ENCODE measurements at regions not wholly inside any gene's neighbourhood (a gene's known extent, or its start where the extent isn't known, plus 50 kb on each side); places are given as distances from the start of the nearest gene placed in this dataset.
"Not testable (repeated sequence)": the region's sequence is repeated elsewhere in the genome, so short reads cannot be mapped to it uniquely, and the experiment has no call there.

DNA sequence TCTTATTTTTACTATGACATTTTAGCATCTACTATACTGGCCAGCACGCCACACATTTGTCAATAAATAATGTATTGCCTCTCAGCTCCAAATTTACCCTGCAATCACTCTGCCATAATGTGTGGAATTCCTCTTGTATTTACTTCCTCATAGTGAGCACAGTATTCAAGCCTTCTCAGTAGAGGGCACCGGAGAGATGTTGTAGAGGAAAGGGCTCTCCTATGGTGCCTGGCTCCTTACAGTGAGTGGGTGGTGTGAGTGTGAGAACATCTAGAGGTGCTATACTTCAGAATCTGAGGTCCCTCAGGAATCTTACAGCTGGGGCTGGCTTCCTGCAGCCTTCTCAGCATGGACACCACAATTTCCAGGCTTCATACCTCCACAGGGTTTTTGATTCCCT lies 2334.2 kb upstream of the PCDH20 start:
- H4K91ac ChIP-seq (ENCODE audit: low read depth, low read length); H2AFZ ChIP-seq (ENCODE audit: insufficient read depth, low read length, poor library complexity); H3K14ac ChIP-seq (ENCODE audit: low read length); DNase-seq; H3K27me3 ChIP-seq (ENCODE audit: insufficient read depth, low read length); H4K12ac ChIP-seq (ENCODE audit: low read depth, low read length); H3K4me2 ChIP-seq (ENCODE audit: low read length); H2AK5ac ChIP-seq (ENCODE audit: low read length); H2BK12ac ChIP-seq (ENCODE audit: low read length); H3K4ac ChIP-seq (ENCODE audit: low read depth, low read length); H3K79me2 ChIP-seq (ENCODE audit: control insufficient read depth, insufficient read depth, low read length, poor library complexity); H3K4me3 ChIP-seq (ENCODE audit: low read depth, low read length); H4K8ac ChIP-seq (ENCODE audit: low read depth, low read length); H3K9me3 ChIP-seq (ENCODE audit: insufficient read depth, low read depth, low read length); H3K36me3 ChIP-seq (ENCODE audit: control insufficient read depth in 1 of 2, insufficient read depth in 2 of 2, low read length in 2 of 2); H3K79me1 ChIP-seq (ENCODE audit: low read length); H3K9ac ChIP-seq (ENCODE audit: low read length); H3K23ac ChIP-seq (ENCODE audit: low read length); H2BK5ac ChIP-seq (ENCODE audit: low read depth, low read length, poor library complexity); H3K4me1 ChIP-seq (ENCODE audit: control insufficient read depth in 1 of 2, insufficient read depth in 2 of 2, low read length in 2 of 2); H3K27ac ChIP-seq (ENCODE audit: low read depth, low read length); H3K18ac ChIP-seq (ENCODE audit: low read length); H2BK120ac ChIP-seq (ENCODE audit: insufficient read depth, low read length, poor library complexity): not testable (repeated sequence)
- no CpG with 5 or more reads among the region's 2 CpGs for WGBS (ENCODE audit: extremely low coverage, insufficient coverage, insufficient read length)

DNA sequence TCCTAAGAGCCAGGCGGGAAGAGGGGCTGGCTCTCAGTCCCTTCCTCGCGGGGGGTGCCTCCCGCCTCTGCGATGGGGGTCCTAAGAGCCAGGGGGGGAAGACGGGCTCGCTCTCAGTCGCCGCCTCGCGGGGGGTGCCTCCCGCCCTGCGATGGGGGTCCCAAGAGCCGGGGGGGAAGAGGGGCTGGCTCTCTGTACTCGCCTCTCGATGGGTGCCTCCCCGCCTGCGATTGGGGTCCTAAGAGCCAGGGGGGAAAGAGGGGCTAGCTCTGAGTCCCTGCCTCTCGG lies 2326.1 kb upstream of the PCDH20 start:
- H3K36me3 ChIP-seq (ENCODE audit: control insufficient read depth in 1 of 2, insufficient read depth in 2 of 2, low read length in 2 of 2); H3K4me1 ChIP-seq (ENCODE audit: control insufficient read depth in 1 of 2, insufficient read depth in 2 of 2, low read length in 2 of 2); H3K4ac ChIP-seq (ENCODE audit: low read depth, low read length); H2AK5ac ChIP-seq (ENCODE audit: low read length); H3K9me3 ChIP-seq (ENCODE audit: insufficient read depth, low read depth, low read length); H3K79me2 ChIP-seq (ENCODE audit: control insufficient read depth, insufficient read depth, low read length, poor library complexity); H3K27ac ChIP-seq (ENCODE audit: low read depth, low read length); H4K8ac ChIP-seq (ENCODE audit: low read depth, low read length); H2BK5ac ChIP-seq (ENCODE audit: low read depth, low read length, poor library complexity); H3K9ac ChIP-seq (ENCODE audit: low read length); H3K27me3 ChIP-seq (ENCODE audit: insufficient read depth, low read length); DNase-seq; H4K12ac ChIP-seq (ENCODE audit: low read depth, low read length); H3K4me3 ChIP-seq (ENCODE audit: low read depth, low read length); H3K4me2 ChIP-seq (ENCODE audit: low read length); H3K79me1 ChIP-seq (ENCODE audit: low read length); H4K91ac ChIP-seq (ENCODE audit: low read depth, low read length); H2BK120ac ChIP-seq (ENCODE audit: insufficient read depth, low read length, poor library complexity); H3K14ac ChIP-seq (ENCODE audit: low read length); H2BK12ac ChIP-seq (ENCODE audit: low read length); H3K23ac ChIP-seq (ENCODE audit: low read length); H3K18ac ChIP-seq (ENCODE audit: low read length); H2AFZ ChIP-seq (ENCODE audit: insufficient read depth, low read length, poor library complexity): not testable (repeated sequence)
- WGBS (ENCODE audit: extremely low coverage, insufficient coverage, insufficient read length) = no CpG with 5 or more reads among the region's 19 CpGs

DNA sequence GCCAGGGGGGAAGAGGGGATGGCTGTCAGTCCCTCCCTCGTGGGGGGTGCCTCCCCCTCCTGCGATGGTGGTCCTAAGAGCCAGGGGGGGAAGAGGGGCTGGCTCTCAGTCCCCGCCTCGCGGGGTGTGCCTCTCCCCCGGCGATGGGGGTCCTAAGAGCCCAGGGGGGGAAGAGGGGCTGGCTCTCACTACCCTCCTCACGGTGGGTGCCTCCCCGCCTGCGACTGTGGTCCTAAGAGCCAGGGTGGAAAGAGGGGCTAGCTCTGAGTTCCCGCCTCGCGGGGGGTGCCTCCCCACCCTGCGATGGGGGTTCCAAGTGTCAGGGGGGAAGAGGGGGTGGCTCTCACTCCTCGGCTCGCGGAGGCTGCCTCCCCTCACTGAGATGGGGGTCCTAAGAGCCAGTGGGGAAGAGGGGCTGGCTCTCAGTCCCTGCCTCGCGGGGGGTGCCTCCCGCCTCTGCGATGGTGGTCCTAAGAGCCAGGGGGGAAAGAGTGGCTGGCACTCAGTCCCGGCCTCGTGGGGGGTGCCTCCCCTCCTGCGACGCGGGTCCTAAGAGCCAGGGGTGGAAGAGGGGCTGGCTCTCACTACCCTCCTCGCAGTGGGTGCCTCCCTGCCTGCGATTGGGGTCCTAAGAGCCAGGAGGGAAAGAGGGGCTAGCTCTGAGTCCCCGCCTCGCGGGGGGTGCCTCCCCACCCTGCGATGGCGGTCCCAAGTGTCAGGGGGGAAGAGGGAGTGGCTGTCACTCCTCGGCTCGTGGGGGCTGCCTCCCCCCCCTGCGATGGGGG lies 2325.6 kb upstream of the PCDH20 start:
- no CpG with 5 or more reads among the region's 36 CpGs for WGBS (ENCODE audit: extremely low coverage, insufficient coverage, insufficient read length)
- Histone ChIP-seq H2AK5ac (ENCODE audit: low read length) (no peak overlapping the region), H4K12ac (ENCODE audit: low read depth, low read length) (no peak overlapping the region), H2AFZ (ENCODE audit: insufficient read depth, low read length, poor library complexity) (no peak overlapping the region), H3K4me3 (ENCODE audit: low read depth, low read length) (no peak overlapping the region), H3K36me3 (ENCODE audit: control insufficient read depth in 1 of 2, insufficient read depth in 2 of 2, low read length in 2 of 2) (no peaks in the 10 kb centered on the region), H4K8ac (ENCODE audit: low read depth, low read length) (no peak overlapping the region), H2BK5ac (ENCODE audit: low read depth, low read length, poor library complexity) (no peak overlapping the region), H3K79me2 (ENCODE audit: control insufficient read depth, insufficient read depth, low read length, poor library complexity) (no peaks in the 10 kb centered on the region), H3K4me2 (ENCODE audit: low read length) (no peak overlapping the region), H3K9me3 (ENCODE audit: insufficient read depth, low read depth, low read length) (no peaks in the 10 kb centered on the region), H2BK12ac (ENCODE audit: low read length) (no peak overlapping the region), H3K23ac (ENCODE audit: low read length) (no peak overlapping the region), H3K4ac (ENCODE audit: low read depth, low read length) (no peak overlapping the region), H2BK120ac (ENCODE audit: insufficient read depth, low read length, poor library complexity) (no peak overlapping the region), H3K27ac (ENCODE audit: low read depth, low read length) (no peak overlapping the region), H3K27me3 (ENCODE audit: insufficient read depth, low read length) (no peaks in the 10 kb centered on the region), H3K9ac (ENCODE audit: low read length) (no peak overlapping the region), H3K79me1 (ENCODE audit: low read length) (no peaks in the 10 kb centered on the region), H3K4me1 (ENCODE audit: control insufficient read depth in 1 of 2, insufficient read depth in 2 of 2, low read length in 2 of 2) (no peaks in the 10 kb centered on the region), H3K14ac (ENCODE audit: low read length) (no peak overlapping the region), H3K18ac (ENCODE audit: low read length) (no peak overlapping the region), H4K91ac (ENCODE audit: low read depth, low read length) (no peak overlapping the region)
- DNase-seq = no peak

DNA sequence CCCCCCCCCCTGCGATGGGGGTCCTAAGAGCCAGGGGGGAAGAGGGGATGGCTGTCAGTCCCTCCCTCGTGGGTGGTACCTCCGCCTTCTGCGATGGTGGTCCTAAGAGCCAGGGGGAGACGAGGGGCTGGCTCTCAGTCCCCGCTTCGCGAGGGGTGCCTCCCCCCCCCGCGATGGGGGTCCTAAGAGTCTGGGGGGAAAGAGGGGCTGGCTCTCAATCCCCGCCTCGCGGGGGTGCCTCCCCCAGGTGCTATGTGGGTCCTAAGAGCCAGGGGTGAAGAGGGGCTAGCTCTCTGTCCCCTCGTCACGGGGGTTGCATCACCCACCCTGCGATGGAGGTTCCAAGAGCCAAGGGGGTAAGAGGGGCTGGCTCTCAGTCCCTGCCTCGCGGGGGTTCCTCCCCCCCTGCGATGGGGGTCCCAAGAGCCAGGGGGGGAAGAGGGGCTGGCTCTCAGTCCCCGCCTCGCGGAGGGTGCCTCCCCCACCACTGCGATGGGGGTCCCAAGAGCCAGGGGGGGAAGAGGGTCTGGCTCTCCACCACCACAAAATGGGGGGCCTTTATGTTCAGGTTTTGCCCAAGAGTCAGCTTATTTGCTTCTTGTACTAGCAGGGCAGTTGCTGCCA lies 2323.6 kb upstream of the PCDH20 start:
- H4K91ac ChIP-seq (ENCODE audit: low read depth, low read length); H3K4me2 ChIP-seq (ENCODE audit: low read length); H3K9ac ChIP-seq (ENCODE audit: low read length); H3K36me3 ChIP-seq (ENCODE audit: control insufficient read depth in 1 of 2, insufficient read depth in 2 of 2, low read length in 2 of 2); H3K14ac ChIP-seq (ENCODE audit: low read length); H3K23ac ChIP-seq (ENCODE audit: low read length); DNase-seq; H3K79me1 ChIP-seq (ENCODE audit: low read length); H2BK120ac ChIP-seq (ENCODE audit: insufficient read depth, low read length, poor library complexity); H3K4me1 ChIP-seq (ENCODE audit: control insufficient read depth in 1 of 2, insufficient read depth in 2 of 2, low read length in 2 of 2); H4K12ac ChIP-seq (ENCODE audit: low read depth, low read length); H3K79me2 ChIP-seq (ENCODE audit: control insufficient read depth, insufficient read depth, low read length, poor library complexity); H2AFZ ChIP-seq (ENCODE audit: insufficient read depth, low read length, poor library complexity); H3K4ac ChIP-seq (ENCODE audit: low read depth, low read length); H2AK5ac ChIP-seq (ENCODE audit: low read length); H3K4me3 ChIP-seq (ENCODE audit: low read depth, low read length); H3K27ac ChIP-seq (ENCODE audit: low read depth, low read length); H4K8ac ChIP-seq (ENCODE audit: low read depth, low read length); H2BK12ac ChIP-seq (ENCODE audit: low read length); H3K9me3 ChIP-seq (ENCODE audit: insufficient read depth, low read depth, low read length); H2BK5ac ChIP-seq (ENCODE audit: low read depth, low read length, poor library complexity); H3K27me3 ChIP-seq (ENCODE audit: insufficient read depth, low read length); H3K18ac ChIP-seq (ENCODE audit: low read length): not testable (repeated sequence)
- no CpG with 5 or more reads among the region's 23 CpGs for WGBS (ENCODE audit: extremely low coverage, insufficient coverage, insufficient read length)
